Astrocyte of the spinal cord (primary cell): ENCODE measurements at regions not wholly inside any gene's neighbourhood (a gene's known extent, or its start where the extent isn't known, plus 50 kb on each side); places are given as distances from the start of the nearest gene placed in this dataset.

Experiments
- DNase-seq: peaks from one replicate; pipeline ENCODE4 v3.0.0; 2011; ENCODE audit warnings: low read depth, low spot score
- H3K4me3 ChIP-seq: 2 replicates; pipeline ENCODE4 v1.5.1; 2011; ENCODE audit warnings: low read depth, mild to moderate bottlenecking, low read length, moderate library complexity
- CTCF ChIP-seq: IDR thresholded peaks from 2 replicates; pipeline ENCODE4 v1.5.1; 2012; ENCODE audit warnings: low read depth, mild to moderate bottlenecking, low read length, inconsistent platforms
- in situ Hi-C: cut with HindIII; loops from 2 replicates; pipeline ENCODE4 v1.10.0; 2017; ENCODE audit warnings: low sequenced_read_pairs

- no peak for DNase-seq
- H3K4me3 ChIP-seq = no peak overlapping the region
- TF ChIP-seq CTCF = no peak
- in situ Hi-C loops = no loop called here
Observed at GRCh38 chr10:111934931-111935330, 248.6 kb downstream of the GPAM start.

GRCh38 chr10:111936143-111936542 lies 247.4 kb downstream of the GPAM start:
- H3K4me3 ChIP-seq = no peak overlapping the region
- TF ChIP-seq CTCF = no peak
- in situ Hi-C loops = no loop called here

GRCh38 chr10:111944331-111944730 lies 239.2 kb downstream of the GPAM start:
- no peak for DNase-seq
- in situ Hi-C loops = no loop called here
- TF ChIP-seq CTCF = no peak
- H3K4me3 ChIP-seq = no peak overlapping the region

More at GRCh38 chr10:111936143-111936542, 247.4 kb downstream of the GPAM start:
- DNase-seq = no peak

- no peak for DNase-seq
- in situ Hi-C loops = no loop called here
- H3K4me3 ChIP-seq = no peak overlapping the region
- TF ChIP-seq CTCF = no peak
Observed at GRCh38 chr10:111953949-111954348, 229.6 kb downstream of the GPAM start.

GRCh38 chr10:111954386-111954785 lies 229.2 kb downstream of the GPAM start:
- no peak for DNase-seq
- no peak overlapping the region for H3K4me3 ChIP-seq
- in situ Hi-C loops = no loop called here

GRCh38 chr10:111956841-111957240 lies 226.7 kb downstream of the GPAM start:
- no peak for DNase-seq
- in situ Hi-C loops = no loop called here
- no peak overlapping the region for H3K4me3 ChIP-seq
- no peak for TF ChIP-seq CTCF

More at GRCh38 chr10:111954386-111954785, 229.2 kb downstream of the GPAM start:
- no peak for TF ChIP-seq CTCF

- no peak for TF ChIP-seq CTCF
- no peak overlapping the region for H3K4me3 ChIP-seq
- in situ Hi-C loops = no loop called here
- no peak for DNase-seq
Observed at GRCh38 chr10:111962951-111963350, 220.6 kb downstream of the GPAM start.
